ENCODE measurements at regions not wholly inside any gene's neighbourhood (a gene's known extent, or its start where the extent isn't known, plus 50 kb on each side); places are given as distances from the start of the nearest gene placed in this dataset.

- TF ChIP-seq CTCF (conservative IDR thresholded peaks at IDR 0.05; ENCODE audit: low read depth, low read length), result no peak
- DNase-seq (ENCODE audit: low read depth), result no peak
- no peak overlapping the region for H3K4me3 ChIP-seq (ENCODE audit: low read depth, low read length)
Measured at GRCh38 chr6:53446151-53446550, 97.4 kb upstream of the ELOVL5 start.

- no peak overlapping the region for H3K4me3 ChIP-seq (ENCODE audit: low read depth, low read length)
- peak; percentile 75 for DNase-seq (ENCODE audit: low read depth)
- no peak for TF ChIP-seq CTCF (conservative IDR thresholded peaks at IDR 0.05; ENCODE audit: low read depth, low read length)
Measured at GRCh38 chr6:53441761-53442160, 93.0 kb upstream of the ELOVL5 start.

- no peak overlapping the region for H3K4me3 ChIP-seq (ENCODE audit: low read depth, low read length)
- TF ChIP-seq CTCF (conservative IDR thresholded peaks at IDR 0.05; ENCODE audit: low read depth, low read length), result no peak
- no peak for DNase-seq (ENCODE audit: low read depth)
Measured at GRCh38 chr6:53441035-53441493, 92.3 kb upstream of the ELOVL5 start.

- H3K4me3 ChIP-seq (ENCODE audit: low read depth, low read length), result no peak overlapping the region
- TF ChIP-seq CTCF (conservative IDR thresholded peaks at IDR 0.05; ENCODE audit: low read depth, low read length), result no peak
- DNase-seq (ENCODE audit: low read depth), result peak; percentile 27
Measured at GRCh38 chr6:53440336-53440945, 91.7 kb upstream of the ELOVL5 start.

GRCh38 chr6:53439556-53439955, 90.8 kb upstream of the ELOVL5 start:
- TF ChIP-seq CTCF (conservative IDR thresholded peaks at IDR 0.05; ENCODE audit: low read depth, low read length), result no peak
- no peak overlapping the region for H3K4me3 ChIP-seq (ENCODE audit: low read depth, low read length)
- DNase-seq (ENCODE audit: low read depth), result peak; percentile 83

- peak; percentile 81 for TF ChIP-seq CTCF (conservative IDR thresholded peaks at IDR 0.05; ENCODE audit: low read depth, low read length)
- peak; percentile 95 for DNase-seq (ENCODE audit: low read depth)
- H3K4me3 ChIP-seq (ENCODE audit: low read depth, low read length), result no peak overlapping the region
Measured at GRCh38 chr6:53437557-53438202, 88.9 kb upstream of the ELOVL5 start.
